Neutrophil (primary cell): ENCODE measurements at regions not wholly inside any gene's neighbourhood (a gene's known extent, or its start where the extent isn't known, plus 50 kb on each side); places are given as distances from the start of the nearest gene placed in this dataset.

Source experiments
- H3K27ac ChIP-seq: fragments of 200-600 bp; sonication (generic); 2 replicates; pipeline ENCODE4 v1.5.1; 2016; ENCODE audit warnings: mild to moderate bottlenecking, moderate library complexity
- H3K27me3 ChIP-seq: fragments of 200-600 bp; sonication (generic); 2 replicates; pipeline ENCODE4 v1.6.0; 2016; ENCODE audit warnings: mild to moderate bottlenecking
- H3K36me3 ChIP-seq: fragments of 200-600 bp; sonication (generic); 2 replicates; pipeline ENCODE4 v1.5.1; 2017
- H3K4me1 ChIP-seq, 2 experiments: fragments of 200-600 bp in 1 of 2; sonication (generic) in 1 of 2; 1 replicate in 1 of 2; 2 replicates in 1 of 2; pipeline versions ENCODE4 v1.5.1 to v1.6.1; 2013 to 2016; ENCODE audit warnings: low read depth in 1 of 2, low read length in 1 of 2, mild to moderate bottlenecking in 1 of 2, moderate library complexity in 1 of 2; ENCODE audit not compliant: control insufficient read depth in 1 of 2, insufficient read depth in 1 of 2
- H3K4me3 ChIP-seq, 2 experiments: fragments of 200-600 bp in 1 of 2; sonication (generic) in 1 of 2; 1 replicate in 1 of 2; 2 replicates in 1 of 2; pipeline ENCODE4 v1.5.1; 2013 to 2016; ENCODE audit warnings: low read depth in 1 of 2, low read length in 1 of 2, mild to moderate bottlenecking in 1 of 2, moderate library complexity in 1 of 2
- H3K9me3 ChIP-seq: fragments of 200-600 bp; sonication (generic); 2 replicates; pipeline ENCODE4 v1.5.1; 2016
- CTCF ChIP-seq: fragments of 200-600 bp; sonication (generic); IDR thresholded peaks from 2 replicates; pipeline ENCODE4 v1.5.1; 2016; ENCODE audit warnings: antibody characterized with exemption

GRCh38 chr14:101632520-101632919 lies 71.2 kb downstream of the DIO3 start:
- Histone ChIP-seq H3K4me1 (peaks cover 10 to 12% of the 10 kb centered on the region in 2 experiments), H3K27me3 (peaks cover 14% of the 10 kb centered on the region), H3K27ac (no peak overlapping the region), H3K4me3 (no peak overlapping the region), H3K9me3 (no peaks in the 10 kb centered on the region), H3K36me3 (no peaks in the 10 kb centered on the region)
- TF ChIP-seq CTCF: no peak

- H3K4me1 ChIP-seq: peaks cover 6% of the 10 kb centered on the region in 2 experiments
- H3K9me3 ChIP-seq: no peaks in the 10 kb centered on the region
- no peak for TF ChIP-seq CTCF
- peaks cover 7% of the 10 kb centered on the region for H3K27me3 ChIP-seq
- no peak overlapping the region for H3K27ac ChIP-seq
- H3K36me3 ChIP-seq: no peaks in the 10 kb centered on the region
- no peak overlapping the region for H3K4me3 ChIP-seq
These were observed 72.0 kb downstream of the DIO3 start for GRCh38 chr14:101633276-101633675.

- no peak for TF ChIP-seq CTCF
- Histone ChIP-seq H3K4me1 (peaks cover 0 to 4% of the 10 kb centered on the region in 2 experiments), H3K27ac (no peak overlapping the region), H3K36me3 (no peaks in the 10 kb centered on the region), H3K27me3 (no peaks in the 10 kb centered on the region), H3K9me3 (no peaks in the 10 kb centered on the region), H3K4me3 (no peak overlapping the region)
These were observed 73.0 kb downstream of the DIO3 start for GRCh38 chr14:101634202-101634849.

GRCh38 chr14:101634850-101635748 lies 73.8 kb downstream of the DIO3 start:
- H3K27me3 ChIP-seq: no peaks in the 10 kb centered on the region
- TF ChIP-seq CTCF: no peak
- no peaks in the 10 kb centered on the region for H3K9me3 ChIP-seq

GRCh38 chr14:101635749-101636560 lies 74.7 kb downstream of the DIO3 start:
- no peak for TF ChIP-seq CTCF
- Histone ChIP-seq H3K9me3 (no peaks in the 10 kb centered on the region), H3K27me3 (no peaks in the 10 kb centered on the region), H3K27ac (no peak overlapping the region), H3K36me3 (no peaks in the 10 kb centered on the region), H3K4me3 (no peak overlapping the region), H3K4me1 (peaks cover 0 to 4% of the 10 kb centered on the region in 2 experiments)

More at GRCh38 chr14:101634850-101635748, 73.8 kb downstream of the DIO3 start:
- Histone ChIP-seq H3K4me1 (peaks cover 0 to 4% of the 10 kb centered on the region in 2 experiments), H3K27ac (no peak overlapping the region), H3K36me3 (no peaks in the 10 kb centered on the region), H3K4me3 (no peak overlapping the region)
